Ectodermal cell (in vitro differentiated cells): ENCODE measurements at regions not wholly inside any gene's neighbourhood (a gene's known extent, or its start where the extent isn't known, plus 50 kb on each side); places are given as distances from the start of the nearest gene placed in this dataset.

ENCODE experiments used
- H3K27ac ChIP-seq: 2 replicates; pipeline ENCODE4 v1.7.0; 2013; ENCODE audit warnings: mild to moderate bottlenecking, low read depth, low read length; ENCODE audit not compliant: insufficient read depth, poor library complexity, severe bottlenecking
- H3K27me3 ChIP-seq: 2 replicates; pipeline ENCODE4 v1.7.0; 2013; ENCODE audit warnings: mild to moderate bottlenecking, low read length; ENCODE audit not compliant: insufficient read depth, control insufficient read depth, poor library complexity, severe bottlenecking
- H3K36me3 ChIP-seq: one replicate; pipeline ENCODE4 v1.7.0; 2013; ENCODE audit warnings: low read length; ENCODE audit not compliant: control insufficient read depth, insufficient read depth
- H3K4me1 ChIP-seq: one replicate; pipeline ENCODE4 v1.7.0; 2013; ENCODE audit warnings: low read length; ENCODE audit not compliant: control insufficient read depth, insufficient read depth
- H3K4me3 ChIP-seq: 2 replicates; pipeline ENCODE4 v1.7.0; 2013; ENCODE audit warnings: low read depth, low read length, control low read depth; ENCODE audit not compliant: insufficient read depth
- H3K9me3 ChIP-seq: 2 replicates; pipeline ENCODE4 v1.7.0; 2013; ENCODE audit warnings: mild to moderate bottlenecking, low read length, moderate library complexity; ENCODE audit not compliant: control insufficient read depth
- WGBS, 2 experiments: methylation state at CpG; one replicate each; pipeline ENCODE4 v1.1.7; 2013; ENCODE audit warnings: missing lambda C conversion rate in 2 of 2; 5-methylcytosine and 5-hydroxymethylcytosine counted together

DNA sequence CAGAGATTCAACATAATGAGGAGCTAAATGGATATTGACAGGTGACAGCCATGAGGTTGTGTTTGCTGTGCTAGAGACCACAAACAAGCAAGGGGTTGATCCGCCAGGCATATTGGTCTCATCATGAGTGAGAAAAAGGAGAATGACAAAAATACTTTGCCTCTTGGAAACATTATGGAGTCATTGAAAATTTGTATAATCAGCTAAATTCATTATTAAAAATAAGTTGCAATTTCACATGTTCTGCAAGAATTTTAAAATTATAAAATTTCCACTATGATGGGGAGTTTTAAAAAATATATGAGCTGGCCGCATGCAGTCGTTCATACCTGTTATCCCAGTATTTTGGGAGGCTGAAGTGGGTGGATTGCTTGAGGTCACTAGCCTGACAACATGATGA lies 912.3 kb upstream of the SLC35B3 start:
- H3K9me3 ChIP-seq: no peaks in the 10 kb centered on the region
- no peaks in the 10 kb centered on the region for H3K4me1 ChIP-seq
- no peak overlapping the region for H3K27ac ChIP-seq
- H3K27me3 ChIP-seq: no peaks in the 10 kb centered on the region
- no peaks in the 10 kb centered on the region for H3K36me3 ChIP-seq
- 78 to 94% methylated on average over 2 to 3 of the region's 3 CpGs for WGBS, 2 experiments
- no peak overlapping the region for H3K4me3 ChIP-seq

GRCh38 chr6:9346923-9347322 lies 911.6 kb upstream of the SLC35B3 start:
- no peaks in the 10 kb centered on the region for H3K27me3 ChIP-seq
- no peak overlapping the region for H3K4me3 ChIP-seq
- no peaks in the 10 kb centered on the region for H3K9me3 ChIP-seq
- no peaks in the 10 kb centered on the region for H3K36me3 ChIP-seq
- 82 to 88% methylated on average over 2 of the region's 2 CpGs for WGBS, 2 experiments
- no peaks in the 10 kb centered on the region for H3K4me1 ChIP-seq
- no peak overlapping the region for H3K27ac ChIP-seq

DNA sequence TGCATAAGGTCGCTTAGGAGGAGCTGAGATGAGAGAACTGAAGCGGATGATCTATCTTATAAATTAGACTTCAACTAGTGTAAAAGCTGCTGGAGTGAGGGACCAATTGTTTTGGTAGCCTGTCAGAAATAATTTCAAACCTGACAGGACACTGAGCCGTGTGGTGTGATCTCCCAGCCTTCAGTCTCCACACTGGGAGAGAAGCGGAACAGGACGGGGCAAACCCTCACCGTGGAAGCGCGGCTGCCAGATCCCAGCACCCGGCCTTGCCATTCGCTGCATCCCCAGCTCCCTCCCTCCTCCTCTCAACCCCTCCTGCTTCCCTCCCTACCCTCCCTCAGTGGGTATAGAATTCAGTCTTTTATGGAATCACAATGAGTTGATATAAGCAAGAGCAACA lies 900.1 kb upstream of the SLC35B3 start:
- WGBS, 2 experiments: 84 to 89% methylated on average over 10 of the region's 10 CpGs
- Histone ChIP-seq H3K4me3 (no peak overlapping the region), H3K27me3 (no peaks in the 10 kb centered on the region), H3K4me1 (no peaks in the 10 kb centered on the region), H3K27ac (no peak overlapping the region), H3K36me3 (no peaks in the 10 kb centered on the region), H3K9me3 (no peaks in the 10 kb centered on the region)

GRCh38 chr6:9334979-9335378 lies 899.6 kb upstream of the SLC35B3 start:
- no peak overlapping the region for H3K4me3 ChIP-seq
- no peaks in the 10 kb centered on the region for H3K4me1 ChIP-seq
- H3K27ac ChIP-seq: no peak overlapping the region
- no peaks in the 10 kb centered on the region for H3K27me3 ChIP-seq
- WGBS, 2 experiments: 90 to 94% methylated on average over 3 of the region's 3 CpGs
- H3K36me3 ChIP-seq: no peaks in the 10 kb centered on the region
- H3K9me3 ChIP-seq: no peaks in the 10 kb centered on the region

DNA sequence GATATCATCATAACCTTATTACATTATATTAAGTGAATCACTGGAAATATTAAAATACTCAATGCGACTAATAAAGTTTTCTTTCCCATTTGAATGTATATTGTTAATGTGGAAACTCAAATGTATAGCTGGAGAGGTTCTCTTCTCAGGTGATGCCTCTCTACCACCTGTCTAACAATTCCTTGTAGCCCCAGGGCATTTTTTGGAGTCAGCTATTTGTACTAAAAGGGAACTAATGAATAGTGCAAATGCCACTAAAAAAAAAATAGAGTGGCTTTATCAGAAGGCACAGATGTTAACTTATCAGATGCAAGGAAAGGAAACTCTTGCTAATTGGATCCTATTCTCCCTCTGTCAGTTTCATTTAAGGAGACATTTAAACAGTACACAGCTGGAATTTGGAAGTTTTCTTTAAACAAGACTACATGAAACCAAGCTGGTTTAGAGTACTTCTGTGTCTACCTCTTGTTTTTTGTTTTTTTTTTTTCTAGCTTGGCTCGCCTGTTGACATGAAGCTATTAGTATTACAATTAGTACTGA lies 897.0 kb upstream of the SLC35B3 start:
- Histone ChIP-seq H3K9me3 (no peaks in the 10 kb centered on the region), H3K27ac (no peak overlapping the region), H3K4me3 (no peak overlapping the region), H3K27me3 (no peaks in the 10 kb centered on the region), H3K36me3 (no peaks in the 10 kb centered on the region), H3K4me1 (no peaks in the 10 kb centered on the region)
- no CpG with 5 or more reads among the region's 2 CpGs for WGBS, 2 experiments

DNA sequence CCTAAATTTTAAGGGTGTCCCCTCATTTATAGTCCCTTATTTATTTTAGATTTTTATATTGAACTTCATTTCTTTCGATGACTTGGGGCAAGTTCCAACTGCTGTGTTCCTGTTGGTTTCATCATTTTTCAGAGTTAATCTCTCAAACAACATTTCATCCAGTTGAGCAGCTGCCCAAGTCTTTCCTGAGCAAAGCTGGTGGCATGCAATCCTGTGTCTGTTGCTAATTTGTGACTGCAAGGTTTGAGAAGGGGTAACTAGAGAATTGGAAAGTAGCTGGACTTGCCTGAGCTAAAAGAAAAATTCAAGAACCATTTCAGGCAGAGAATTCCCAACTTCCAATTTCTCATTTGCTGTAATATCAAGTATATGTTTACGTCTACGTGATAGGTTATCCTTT lies 881.5 kb upstream of the SLC35B3 start:
- peaks cover 6% of the 10 kb centered on the region for H3K4me1 ChIP-seq
- H3K36me3 ChIP-seq: no peaks in the 10 kb centered on the region
- H3K4me3 ChIP-seq: no peak overlapping the region
- H3K27me3 ChIP-seq: no peaks in the 10 kb centered on the region
- H3K27ac ChIP-seq: no peak overlapping the region
- no peaks in the 10 kb centered on the region for H3K9me3 ChIP-seq
- 98 to 100% methylated on average over 3 of the region's 3 CpGs for WGBS, 2 experiments

GRCh38 chr6:9315966-9316650 lies 880.8 kb upstream of the SLC35B3 start:
- no peaks in the 10 kb centered on the region for H3K27me3 ChIP-seq
- no peak overlapping the region for H3K27ac ChIP-seq
- no peaks in the 10 kb centered on the region for H3K36me3 ChIP-seq
- H3K4me1 ChIP-seq: peaks cover 6% of the 10 kb centered on the region
- H3K4me3 ChIP-seq: no peak overlapping the region
- no peaks in the 10 kb centered on the region for H3K9me3 ChIP-seq
- 84 to 89% methylated on average over 4 of the region's 4 CpGs for WGBS, 2 experiments

- Histone ChIP-seq H3K4me1 (no peaks in the 10 kb centered on the region), H3K4me3 (no peak overlapping the region), H3K9me3 (no peaks in the 10 kb centered on the region), H3K27me3 (no peaks in the 10 kb centered on the region), H3K36me3 (no peaks in the 10 kb centered on the region), H3K27ac (no peak overlapping the region)
- WGBS, 2 experiments: 75% methylated on average over 4 of the region's 4 CpGs
Observed at GRCh38 chr6:9308284-9308683, 872.9 kb upstream of the SLC35B3 start.

DNA sequence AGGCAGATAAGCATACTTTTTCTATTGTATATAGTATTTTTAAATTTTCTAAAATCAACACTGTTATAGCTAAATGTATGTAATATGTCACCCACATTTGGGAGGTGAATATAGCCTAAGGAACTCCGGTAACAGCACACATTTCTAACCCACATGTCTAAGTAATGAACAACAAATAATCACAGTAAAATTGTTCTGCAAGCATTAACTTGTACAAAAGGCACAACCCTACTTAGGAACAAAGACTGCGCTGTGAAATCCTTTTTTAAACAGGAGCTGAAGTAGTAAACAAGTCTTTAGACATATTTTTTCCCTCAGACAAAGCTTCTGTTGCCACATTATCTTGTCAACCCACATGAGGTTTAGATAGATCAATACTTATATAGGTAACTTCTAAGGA lies 872.4 kb upstream of the SLC35B3 start:
- Histone ChIP-seq H3K36me3 (no peaks in the 10 kb centered on the region), H3K27ac (no peak overlapping the region), H3K27me3 (no peaks in the 10 kb centered on the region), H3K4me3 (no peak overlapping the region), H3K4me1 (no peaks in the 10 kb centered on the region), H3K9me3 (no peaks in the 10 kb centered on the region)
- WGBS, 2 experiments: 95 to 100% methylated on average over 1 to 2 of the region's 2 CpGs

DNA sequence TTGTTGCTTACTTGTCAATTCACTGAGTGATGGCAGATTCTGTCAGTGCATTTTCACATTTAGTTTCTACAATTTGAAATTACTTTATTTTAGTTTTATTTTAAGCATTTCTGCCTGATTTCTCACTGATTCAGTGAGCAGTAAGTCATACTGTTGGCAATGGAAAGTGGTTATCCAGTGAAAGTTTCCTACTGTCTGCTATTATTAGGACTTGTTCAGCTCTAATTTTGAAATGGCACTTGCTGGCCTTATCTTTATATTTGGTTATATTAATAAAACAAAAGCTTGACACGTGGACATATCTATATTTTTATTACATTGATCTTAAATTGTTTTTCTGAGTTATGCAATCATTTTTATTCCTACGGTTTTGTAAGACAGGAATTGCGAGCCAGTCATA lies 871.8 kb upstream of the SLC35B3 start:
- 94% methylated on average over 2 of the region's 3 CpGs; no CpG with 5 or more reads in 1 of the 2 experiments for WGBS, 2 experiments
- H3K4me1 ChIP-seq: no peaks in the 10 kb centered on the region
- H3K27me3 ChIP-seq: no peaks in the 10 kb centered on the region
- no peak overlapping the region for H3K4me3 ChIP-seq
- H3K9me3 ChIP-seq: no peaks in the 10 kb centered on the region
- H3K27ac ChIP-seq: no peak overlapping the region
- no peaks in the 10 kb centered on the region for H3K36me3 ChIP-seq
